ENCODE measurements at regions not wholly inside any gene's neighbourhood (a gene's known extent, or its start where the extent isn't known, plus 50 kb on each side); places are given as distances from the start of the nearest gene placed in this dataset.

DNA sequence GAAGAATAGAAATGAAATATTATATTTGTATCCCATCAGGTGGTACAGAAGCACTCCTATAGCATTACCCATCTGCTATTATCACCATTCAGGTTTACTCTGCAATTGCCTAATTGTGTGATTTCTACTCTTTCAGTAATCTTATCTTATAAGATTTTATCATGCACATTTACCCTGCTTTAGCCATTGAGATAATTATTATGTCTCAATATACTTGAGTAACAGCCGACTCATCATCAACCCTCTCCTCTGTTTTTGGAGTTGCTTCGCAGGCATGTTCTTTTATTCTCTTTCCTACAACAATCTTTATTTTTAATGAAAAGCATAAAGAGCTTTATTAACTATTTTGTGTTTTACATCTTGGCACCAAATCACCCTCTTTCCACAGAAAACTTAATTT, 419.9 kb downstream of the LRIG3 start:
- no peak for FAIRE-seq

DNA sequence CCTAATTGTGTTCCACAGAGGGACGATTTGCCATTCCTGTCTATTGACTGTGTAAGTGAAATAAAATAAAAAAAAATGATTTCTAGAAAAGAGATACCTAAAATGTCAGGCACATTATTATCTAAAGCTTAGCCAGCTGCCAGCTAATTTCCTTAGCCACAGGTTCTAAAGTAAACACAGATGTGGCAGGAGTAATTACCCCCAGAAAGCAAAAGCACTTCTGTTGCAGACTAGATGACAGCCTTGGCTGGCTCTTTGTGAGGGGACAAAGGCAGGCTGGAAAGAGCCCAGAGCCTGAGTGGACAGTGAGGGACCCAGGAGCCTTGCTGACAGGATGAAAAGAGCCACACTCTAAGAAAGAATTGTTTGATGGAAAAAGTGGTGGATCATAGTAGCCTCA, 418.1 kb downstream of the LRIG3 start:
- FAIRE-seq = peak; percentile 98

DNA sequence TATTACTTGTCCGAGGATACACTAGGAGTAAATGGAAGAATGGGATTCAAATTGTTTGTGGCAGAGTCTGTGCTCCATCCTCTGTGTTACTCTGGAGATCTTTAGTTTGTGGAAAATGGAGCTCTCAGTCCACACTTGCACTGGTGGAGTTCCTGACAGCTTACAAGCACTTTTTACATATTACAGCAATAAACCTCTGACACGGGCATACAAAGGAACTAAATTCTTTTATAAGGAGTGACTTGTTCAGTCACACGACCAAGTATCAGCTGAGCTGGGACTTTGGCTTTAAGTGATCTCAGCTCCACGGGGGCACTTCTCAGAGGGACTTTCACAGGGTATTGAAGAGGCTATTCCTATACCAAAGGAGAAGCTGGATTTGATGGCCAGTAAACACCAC, 417.5 kb downstream of the LRIG3 start:
- FAIRE-seq = no peak

DNA sequence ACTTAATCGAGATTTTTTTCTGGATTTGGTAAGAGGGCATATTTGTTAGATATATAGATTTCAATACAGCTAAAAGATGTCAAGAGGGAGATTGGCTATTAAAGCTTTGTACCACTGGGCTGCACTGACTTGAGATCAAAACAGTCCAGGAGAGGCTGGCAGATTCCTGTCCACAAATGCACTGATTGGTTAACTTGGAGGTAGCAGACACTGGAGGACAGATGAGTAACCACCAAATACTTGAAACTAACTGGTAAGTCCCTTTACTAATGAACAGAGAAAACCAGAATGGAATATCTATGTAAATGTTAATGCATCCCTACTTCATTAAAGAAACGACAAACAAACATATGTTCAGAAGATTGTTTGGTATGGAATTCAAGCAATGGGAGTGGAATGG, 416.6 kb downstream of the LRIG3 start:
- no peak for FAIRE-seq

DNA sequence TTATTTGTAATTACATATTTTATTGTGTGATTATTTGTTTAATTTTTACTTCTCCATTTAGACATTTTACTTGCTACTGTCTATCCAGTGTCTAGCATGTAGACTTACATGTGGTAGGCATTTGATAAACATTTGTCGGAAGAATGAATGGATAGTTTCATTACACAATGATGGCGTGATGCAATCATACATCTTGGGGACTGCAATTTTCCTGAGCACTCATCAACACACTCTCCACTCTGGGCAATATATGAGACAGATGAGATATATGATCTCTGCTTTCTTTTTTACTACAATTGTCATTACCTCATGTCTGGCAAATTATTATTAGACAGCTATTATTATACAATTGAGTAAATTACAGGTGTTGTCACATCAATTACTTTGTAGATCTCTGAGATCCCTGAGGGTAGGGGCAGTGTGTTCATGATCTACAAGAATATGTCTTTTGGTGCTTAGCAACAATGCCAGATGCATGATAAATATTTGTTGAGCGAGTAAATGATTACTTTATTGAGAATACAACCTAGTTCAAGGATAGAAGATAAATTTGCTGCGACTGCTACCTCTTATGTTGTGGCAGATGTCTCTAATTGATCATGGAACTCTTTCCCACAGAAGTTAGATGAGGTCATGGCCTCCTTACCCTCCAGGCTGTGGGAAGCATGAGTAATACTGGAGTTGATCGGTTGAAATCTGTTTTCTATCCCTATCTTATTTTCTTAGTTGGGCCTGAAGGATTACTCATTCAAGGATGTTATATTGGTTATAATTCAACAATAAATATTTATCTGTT, 416.0 kb downstream of the LRIG3 start:
- peak; percentile 99 for FAIRE-seq

DNA sequence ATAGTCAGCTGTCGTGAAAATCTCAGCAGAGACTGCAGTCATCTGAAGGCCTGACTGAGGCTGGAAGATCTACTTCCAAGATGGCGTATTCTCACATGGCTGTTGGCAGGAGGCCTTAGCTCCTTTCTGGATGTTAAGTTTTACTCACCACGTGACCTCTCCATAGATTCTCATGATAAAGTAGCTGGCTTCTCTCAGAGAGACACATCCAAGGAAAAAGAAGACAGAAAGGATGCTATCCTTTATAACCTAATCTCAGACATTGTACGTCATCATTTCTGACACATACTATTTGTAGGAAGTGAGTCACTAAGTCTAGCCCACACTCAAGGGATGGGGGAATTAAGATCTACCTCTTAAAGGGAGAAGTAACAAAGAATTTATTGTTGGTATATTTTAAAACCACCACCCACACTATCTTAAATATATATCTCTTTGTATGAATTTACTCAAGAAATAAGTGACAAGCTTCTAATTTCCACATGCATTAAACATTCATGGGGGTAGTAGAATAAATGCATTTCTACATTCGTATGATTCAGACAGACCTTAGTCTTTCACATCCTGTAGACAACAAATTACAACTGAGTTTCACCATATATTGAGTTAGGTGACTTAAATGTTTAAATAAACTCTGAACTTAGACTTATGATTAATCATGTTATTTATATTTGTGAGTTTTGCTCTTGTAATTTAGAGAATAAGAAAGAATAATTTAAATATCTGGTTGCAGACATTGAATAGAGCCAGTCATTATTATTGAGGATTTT, 411.0 kb downstream of the LRIG3 start:
- no peak for FAIRE-seq

DNA sequence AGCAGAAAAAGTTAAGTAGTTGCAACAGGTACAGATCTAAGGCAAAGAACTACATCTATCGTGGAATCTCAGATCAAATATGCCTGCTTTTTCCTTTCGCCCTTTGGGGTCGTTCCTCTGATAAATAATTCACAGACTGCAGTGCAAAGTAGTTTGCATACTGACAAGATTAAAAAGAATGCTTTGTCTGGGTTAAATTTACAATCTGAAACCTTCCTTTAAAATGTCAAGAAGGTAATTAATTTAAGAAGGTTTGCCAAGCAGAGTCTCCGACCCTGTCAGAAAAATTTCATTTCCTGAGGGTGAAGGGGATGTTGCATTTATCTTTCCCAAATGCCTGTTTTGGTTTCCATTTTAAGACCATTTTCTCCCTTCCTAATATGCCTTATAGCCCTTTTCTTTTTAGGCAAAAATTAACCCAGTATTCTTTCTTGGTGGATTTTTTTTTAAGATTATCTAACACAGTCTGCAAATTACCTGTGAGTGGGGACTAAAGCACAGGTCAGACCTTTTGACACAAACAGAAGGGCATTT, 406.9 kb downstream of the LRIG3 start:
- FAIRE-seq = no peak

DNA sequence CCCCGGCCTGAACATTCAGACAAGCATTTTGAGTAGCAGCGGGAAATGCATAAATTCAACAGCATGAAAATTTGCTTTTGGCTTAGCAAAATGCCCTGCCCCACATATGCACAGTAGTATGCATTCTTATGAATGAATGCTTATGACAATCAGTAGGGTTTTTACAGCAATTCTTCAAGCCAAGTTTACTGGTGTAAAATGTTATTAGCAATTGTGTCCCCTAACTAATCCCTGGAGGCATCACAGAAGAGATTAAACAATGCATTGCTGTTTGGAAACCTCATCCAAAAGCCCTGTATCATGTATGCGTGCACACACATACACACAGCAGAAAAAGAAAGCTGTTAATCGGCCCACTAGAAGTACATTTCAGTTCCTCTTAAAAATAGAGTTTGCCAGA, 406.5 kb downstream of the LRIG3 start:
- no peak for FAIRE-seq

DNA sequence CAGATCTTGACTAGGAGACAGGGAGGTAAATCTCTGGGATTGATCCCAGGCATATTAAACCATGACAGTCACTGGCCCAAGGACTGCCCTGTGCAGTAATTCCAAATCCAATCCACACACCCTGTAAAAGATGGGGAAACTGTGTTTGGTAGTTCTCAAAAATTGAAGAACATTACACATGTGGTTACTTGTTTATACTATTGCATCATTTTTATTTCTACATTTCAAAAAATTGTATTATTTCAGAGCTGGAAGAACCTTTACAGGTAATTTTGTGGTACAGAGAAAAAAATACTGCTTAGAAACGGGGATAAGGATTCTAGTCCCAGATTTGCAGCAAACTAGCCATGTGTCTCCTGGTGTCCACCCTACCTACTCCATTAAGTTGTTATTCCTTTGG, 400.5 kb downstream of the LRIG3 start:
- no peak for FAIRE-seq

DNA sequence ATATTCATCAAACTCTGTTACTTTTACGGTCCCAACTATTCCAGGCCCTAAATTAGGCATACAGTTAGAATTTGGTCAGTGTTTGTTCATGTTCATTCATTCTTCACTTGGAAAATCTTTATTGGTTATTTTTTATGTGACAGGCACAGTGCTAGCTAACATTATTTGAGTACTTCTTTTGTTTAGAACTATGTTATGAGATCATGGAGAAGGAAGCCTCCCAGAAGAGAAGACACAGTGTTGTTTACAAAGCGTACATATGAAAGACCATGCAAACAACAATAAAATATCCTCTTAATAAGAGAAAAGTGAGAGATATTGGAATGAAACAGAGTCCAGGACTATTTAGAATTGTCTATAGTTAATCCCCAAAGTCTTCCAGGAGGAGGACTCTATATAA, 399.2 kb downstream of the LRIG3 start:
- FAIRE-seq = no peak

DNA sequence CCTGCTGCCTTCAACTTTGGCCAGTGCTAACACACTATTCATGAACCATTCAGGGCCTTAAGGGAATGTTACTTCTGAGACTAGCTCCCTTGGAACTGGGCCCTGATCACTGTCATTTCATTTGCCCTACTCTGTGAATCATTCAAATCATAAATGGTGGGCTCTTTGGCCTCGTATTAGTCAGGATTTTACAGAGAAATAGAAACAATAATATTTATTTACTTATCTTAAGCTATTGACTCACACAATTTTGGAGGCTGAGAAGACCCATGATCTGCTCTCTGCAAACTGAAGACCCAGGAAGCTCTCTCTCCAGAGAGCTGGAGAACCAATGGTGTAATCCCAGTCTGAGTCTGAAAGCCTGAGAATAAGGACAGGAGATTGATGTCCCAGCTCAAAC, 398.5 kb downstream of the LRIG3 start:
- no peak for FAIRE-seq

DNA sequence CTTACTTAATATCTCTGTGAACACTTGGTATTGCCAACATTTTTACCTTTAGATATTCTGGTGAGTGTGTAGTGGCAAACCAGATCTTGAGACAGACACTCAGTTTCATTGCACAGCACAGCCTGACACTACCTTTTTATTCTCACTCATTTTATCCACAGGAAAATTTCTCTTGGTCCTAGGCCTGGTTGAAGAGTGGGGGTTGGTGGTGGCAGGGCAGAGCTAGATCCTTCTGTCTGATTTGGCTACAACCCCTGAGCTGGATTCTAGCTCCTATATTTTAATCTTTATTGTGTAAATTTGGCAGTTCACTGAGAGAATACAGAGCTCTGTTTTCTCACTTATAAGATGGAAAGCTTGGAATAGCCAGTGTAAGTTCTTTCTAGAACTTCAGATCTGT, 396.9 kb downstream of the LRIG3 start:
- FAIRE-seq = no peak

DNA sequence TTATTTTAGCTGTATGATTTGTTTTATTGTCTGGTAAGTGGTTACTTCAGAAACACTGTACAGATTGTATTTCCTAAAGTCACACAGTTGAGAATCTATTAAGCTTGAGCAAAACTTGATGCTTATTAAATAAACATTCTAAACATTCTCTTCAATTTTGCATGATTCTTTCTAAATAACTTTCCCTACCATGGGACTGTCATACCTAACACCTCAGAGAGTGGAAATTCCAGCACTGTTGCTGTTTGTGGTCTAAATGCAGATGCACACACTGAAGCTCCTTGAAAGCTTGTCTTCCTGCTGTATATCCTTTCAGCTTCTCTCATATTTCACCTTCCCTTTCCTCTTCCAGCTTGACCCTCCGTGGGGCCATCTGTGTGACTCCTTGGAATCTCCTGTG, 392.0 kb downstream of the LRIG3 start:
- no peak for FAIRE-seq

DNA sequence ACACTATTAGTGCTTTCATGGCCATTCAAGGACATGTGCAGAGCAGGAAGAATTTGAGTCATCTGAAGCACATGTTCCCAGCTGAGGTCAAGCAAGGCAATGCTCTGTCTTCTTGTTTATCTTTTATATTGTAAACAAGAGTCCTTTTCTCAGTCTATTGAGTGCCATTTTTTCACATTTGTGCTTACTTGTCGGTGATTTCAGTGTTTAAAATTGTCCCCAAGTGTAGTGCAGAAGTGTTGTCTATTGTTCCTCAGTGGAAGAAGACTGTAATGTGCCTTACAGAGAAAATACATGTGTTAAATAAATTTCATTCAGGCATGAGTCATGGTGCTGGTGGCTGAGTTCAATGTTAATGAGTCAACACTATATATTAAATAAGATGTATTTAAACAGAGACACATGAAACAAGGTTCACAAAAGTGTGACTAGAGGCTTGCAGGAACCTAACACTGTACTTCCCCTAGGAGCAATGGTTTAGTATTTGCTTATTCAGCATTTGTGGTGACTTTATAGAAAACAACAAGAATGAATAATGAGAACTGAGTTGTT, 391.1 kb downstream of the LRIG3 start:
- peak; percentile 65 for FAIRE-seq

DNA sequence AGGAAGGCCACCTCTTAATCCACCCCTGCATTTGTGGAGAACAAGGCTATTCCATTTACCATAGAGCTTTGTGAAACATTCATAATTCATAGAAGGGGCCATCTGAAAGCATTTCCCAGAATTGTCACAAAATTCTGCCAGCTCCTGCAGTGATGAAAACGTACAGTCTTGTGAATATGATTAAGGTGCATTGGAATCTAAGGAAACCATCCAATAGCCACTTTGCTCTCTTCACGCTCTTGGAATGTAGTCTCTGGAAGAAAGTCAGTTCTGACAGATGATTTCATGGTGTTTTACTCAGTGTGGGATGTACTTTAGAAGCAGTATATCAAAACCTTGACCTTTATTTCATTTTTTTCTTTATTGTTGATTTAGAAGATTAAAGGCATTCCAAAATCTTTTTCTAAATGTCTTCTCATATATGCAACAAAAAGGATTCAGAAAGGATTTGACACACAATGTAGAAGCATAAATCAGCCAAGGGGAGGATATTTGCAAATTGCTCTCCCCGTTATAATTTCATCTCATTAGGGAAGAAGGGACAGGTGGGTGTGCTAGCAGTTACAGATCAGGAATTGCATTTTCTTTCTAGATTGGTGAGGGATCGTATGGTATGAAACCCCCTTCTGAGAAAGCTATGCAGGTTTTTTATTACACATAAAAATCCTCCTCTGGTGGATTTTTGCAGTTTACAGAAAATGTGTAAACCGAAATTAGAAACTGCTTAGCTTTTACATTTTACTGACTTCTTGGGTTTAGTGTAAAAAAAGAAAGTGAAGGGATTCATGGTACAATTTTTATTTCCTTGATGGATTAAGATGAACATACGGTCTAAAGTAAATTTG, 390.2 kb downstream of the LRIG3 start:
- FAIRE-seq = no peak

DNA sequence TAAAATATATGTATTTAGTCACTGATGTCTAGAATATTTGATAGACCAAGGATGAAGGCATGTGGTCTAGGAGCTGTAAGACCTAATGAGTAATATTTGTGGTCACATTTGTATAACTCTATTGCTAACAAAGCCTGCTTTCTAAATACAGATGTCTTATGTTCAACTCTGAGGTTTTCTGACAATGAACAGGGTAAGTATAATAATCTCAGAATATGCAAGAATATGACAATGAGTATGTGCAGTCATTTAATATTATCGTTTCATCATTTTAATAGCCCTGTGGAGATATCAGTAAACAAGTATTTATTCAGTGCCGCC, 389.6 kb downstream of the LRIG3 start:
- no peak for FAIRE-seq

DNA sequence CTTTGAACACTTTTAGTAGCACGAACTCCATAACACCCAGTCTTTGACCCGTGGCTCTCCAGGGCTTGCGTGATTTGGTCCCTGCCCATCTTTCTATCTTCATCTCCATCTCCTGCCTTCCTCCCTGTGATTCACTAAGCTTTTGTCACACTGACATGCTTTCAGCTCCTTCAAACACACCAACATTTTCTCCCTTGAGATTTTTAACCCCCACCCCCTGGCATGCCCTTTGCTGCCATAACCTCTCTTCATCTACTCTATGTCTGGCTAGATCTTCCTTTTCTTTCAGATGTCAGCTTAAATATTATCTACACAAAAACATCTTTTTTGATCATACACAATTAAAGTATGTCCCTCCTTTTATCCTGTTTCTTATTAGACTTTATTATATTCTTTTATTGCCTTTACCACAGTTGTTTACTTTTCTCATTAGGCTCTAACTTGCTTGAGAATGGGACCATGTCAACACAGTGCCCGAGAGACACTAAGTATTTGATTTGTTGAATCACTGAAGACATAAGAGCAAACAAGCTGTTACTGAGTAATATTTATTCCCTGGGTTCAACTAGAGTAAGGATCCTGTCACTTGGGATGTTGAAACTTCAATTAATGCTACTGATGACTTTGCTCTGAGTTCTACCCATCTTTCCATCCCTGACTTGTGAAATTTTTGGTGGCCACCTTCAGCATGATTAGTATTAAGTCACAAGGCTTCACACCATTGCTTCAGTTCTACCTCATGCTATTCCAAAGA, 387.3 kb downstream of the LRIG3 start:
- no peak for FAIRE-seq

DNA sequence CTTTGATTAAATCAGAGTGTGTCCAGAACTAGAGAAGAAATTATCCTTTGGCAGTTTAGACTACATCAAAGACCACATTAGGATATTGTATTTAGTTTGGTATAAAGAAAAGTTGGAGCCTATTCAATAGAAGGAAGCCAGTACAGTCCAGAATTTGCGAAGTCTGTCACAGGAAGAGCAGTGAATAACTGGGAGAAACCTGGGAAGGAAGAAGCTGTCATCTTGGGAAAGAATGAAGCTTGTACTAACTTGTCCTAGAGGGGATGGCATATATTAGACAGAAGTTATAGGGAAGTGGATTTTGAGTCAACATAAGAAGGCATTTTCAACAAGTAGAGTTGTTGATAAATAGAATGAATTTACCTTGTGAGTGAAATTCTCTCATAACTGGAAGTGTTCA, 386.7 kb downstream of the LRIG3 start:
- FAIRE-seq = no peak

DNA sequence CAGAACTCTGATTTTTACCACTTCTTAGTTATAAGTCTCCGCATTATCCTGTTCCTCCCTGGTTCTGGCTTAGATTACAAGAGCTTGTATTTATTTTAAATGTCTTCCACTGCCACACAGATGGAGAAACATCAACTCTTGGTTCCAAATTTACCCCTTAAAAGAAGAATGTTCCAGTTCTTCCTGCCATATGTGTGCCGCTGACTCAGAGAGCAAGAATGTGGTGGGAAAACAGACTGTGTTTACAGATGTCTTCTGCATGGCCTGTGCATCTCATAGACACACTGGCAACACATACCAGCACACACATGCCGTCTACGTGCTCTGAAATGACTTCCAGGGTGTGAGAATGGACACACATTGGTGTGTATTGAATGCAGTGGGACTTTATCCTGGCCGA, 383.0 kb downstream of the LRIG3 start:
- no peak for FAIRE-seq

DNA sequence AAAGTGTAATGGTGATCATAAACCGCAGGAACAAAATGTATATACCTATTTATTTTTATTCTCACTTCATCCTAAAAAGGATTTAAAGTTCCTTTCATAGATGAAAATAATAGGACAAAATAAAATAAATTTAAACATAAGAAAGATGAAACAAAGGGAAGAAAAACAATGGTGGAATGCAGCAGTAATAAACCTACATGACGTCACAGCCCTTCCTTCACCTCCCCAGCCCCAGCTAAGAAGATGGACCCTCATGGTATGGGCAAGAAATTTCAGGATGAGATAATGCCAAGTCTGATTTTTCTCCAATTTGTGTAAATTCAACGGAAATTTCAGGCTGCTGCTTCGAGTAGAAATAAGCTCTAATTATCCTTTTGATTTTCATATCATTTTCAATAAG, 381.0 kb downstream of the LRIG3 start:
- no peak for FAIRE-seq

DNA sequence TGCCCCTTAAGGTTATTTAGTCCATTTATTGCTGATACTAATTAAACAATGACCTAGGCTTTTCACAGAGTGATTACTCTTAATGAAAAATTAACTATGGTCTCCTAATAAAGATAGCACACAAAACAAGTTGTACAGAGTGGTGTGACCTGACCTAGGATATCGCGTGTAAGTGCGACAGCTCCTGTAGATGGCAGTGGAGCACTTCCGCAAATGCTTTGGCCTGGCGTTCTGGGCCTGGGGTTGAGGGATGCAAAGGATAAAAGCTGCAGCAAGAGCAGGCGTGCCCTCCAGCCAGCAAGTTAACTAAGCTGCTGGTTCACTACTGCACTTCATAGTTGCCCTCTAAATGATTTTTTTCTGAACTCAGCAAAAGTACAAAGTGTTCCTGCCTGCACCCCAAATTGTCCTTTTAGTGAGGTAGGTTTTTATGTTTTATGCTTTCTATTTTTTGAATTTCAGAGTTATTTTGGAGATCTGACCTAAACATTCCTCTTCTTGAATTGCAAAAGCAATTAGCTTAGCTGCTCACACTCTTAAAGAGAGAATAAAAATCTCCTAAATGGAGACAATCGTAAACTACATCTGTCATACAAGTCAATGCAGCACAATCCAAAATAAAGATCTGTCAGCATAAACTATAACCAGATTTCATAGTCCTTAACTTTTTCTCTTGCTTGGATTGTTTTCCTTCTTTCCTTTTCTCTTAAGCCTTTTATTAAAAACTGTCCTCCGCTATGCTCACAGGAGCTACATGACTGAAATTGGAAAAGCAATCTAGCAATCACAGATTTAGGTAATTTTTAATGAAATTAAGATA, 379.6 kb downstream of the LRIG3 start:
- no peak for FAIRE-seq

DNA sequence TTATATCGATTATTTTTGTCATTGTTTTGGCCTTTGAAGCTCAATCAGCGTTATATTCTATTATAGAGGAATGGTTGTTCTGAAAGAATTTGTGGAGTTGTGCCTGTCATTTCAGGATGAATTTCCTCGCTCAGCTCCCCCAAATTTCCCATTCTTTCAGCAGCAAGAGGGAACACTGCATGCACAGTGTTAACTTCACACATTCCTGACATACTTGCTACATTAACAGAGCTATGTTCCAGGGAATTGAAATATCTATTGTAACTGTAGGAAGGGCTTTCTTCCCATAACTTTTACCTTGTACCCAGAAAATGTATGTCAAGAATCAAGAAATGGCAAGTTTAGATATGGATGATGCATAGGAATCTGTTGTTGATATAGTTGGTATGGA, 379.0 kb downstream of the LRIG3 start:
- no peak for FAIRE-seq

Data from islet of Langerhans (tissue), 1 donor.